ENCODE measurements at regions not wholly inside any gene's neighbourhood (a gene's known extent, or its start where the extent isn't known, plus 50 kb on each side); places are given as distances from the start of the nearest gene placed in this dataset. TPM values are rescaled to one million over a fixed set of nuclear protein-coding genes. Genes with fewer than 3 reads are reported as not detected.

- TF ChIP-seq PRDM15 (CRISPR knock-in tag; IDR thresholded peaks at IDR 0.05) (no peak), POLR2AphosphoS5 (IDR thresholded peaks at IDR 0.05; ENCODE audit: low read length) (no peak)
These were observed 50.2 kb upstream of the MAMLD1 start (continued) for GRCh38 chrX:150312931-150313330.

MicroRNAs encoded in the stretch of these regions (microRNA counts, 767-probe panel; counts per million panel counts)
- microRNA hsa-miR-2114-5p = 784 counts per million, percentile 18 among the panel's probes with 10 or more counts

Small RNA genes lying in the stretch of these regions (microRNA-seq; reads per million reads assigned to microRNA genes)
- 1.5 reads per million for gene MIR2114

Small RNA genes lying in the stretch of these regions (small RNA-seq; reads per million reads assigned to genes)
- gene MIR2114 = not detected
